GM12872 (cell line): ENCODE measurements at regions not wholly inside any gene's neighbourhood (a gene's known extent, or its start where the extent isn't known, plus 50 kb on each side); places are given as distances from the start of the nearest gene placed in this dataset.

ENCODE experiments used
- CTCF ChIP-seq: IDR thresholded peaks from 3 replicates; pipeline ENCODE4 v1.5.1; 2011; ENCODE audit warnings: low read depth, mild to moderate bottlenecking, low read length, moderate library complexity; ENCODE audit not compliant: insufficient read depth

GRCh38 chr17:53588317-53588716 is 234.4 kb upstream of the KIF2B start:
- TF ChIP-seq CTCF = no peak

- TF ChIP-seq CTCF = no peak
Observed at GRCh38 chr17:53574038-53574437, 248.7 kb upstream of the KIF2B start.

- no peak for TF ChIP-seq CTCF
Observed at GRCh38 chr17:53571342-53571741, 251.4 kb upstream of the KIF2B start.

- TF ChIP-seq CTCF = no peak
Observed at GRCh38 chr17:53570731-53571130, 252.0 kb upstream of the KIF2B start.

GRCh38 chr17:53560953-53561352 is 261.8 kb upstream of the KIF2B start:
- TF ChIP-seq CTCF = no peak

GRCh38 chr17:53548252-53548651 is 274.5 kb upstream of the KIF2B start:
- no peak for TF ChIP-seq CTCF

GRCh38 chr17:53543472-53543871 is 279.3 kb upstream of the KIF2B start:
- TF ChIP-seq CTCF = no peak

GRCh38 chr17:53538129-53538617 is 284.6 kb upstream of the KIF2B start:
- no peak for TF ChIP-seq CTCF
